T47D (cell line): ENCODE measurements at regions not wholly inside any gene's neighbourhood (a gene's known extent, or its start where the extent isn't known, plus 50 kb on each side); places are given as distances from the start of the nearest gene placed in this dataset.
A peak's percentile ranks its signal among the peaks of the same experiment; 100 is the strongest.

Experiments used
- DNase-seq, 2 experiments: peaks; one replicate each; pipeline versions ENCODE4 v3.0.0 to v3.0.0-alpha.2; 2011 to 2012; ENCODE audit warnings: low read depth in 1 of 2, low spot score in 1 of 2
- JUND ChIP-seq: IDR thresholded peaks from 2 replicates; pipeline ENCODE4 v1.6.1; 2012; ENCODE audit warnings: low read depth
- in situ Hi-C: cut with HindIII; loops from 2 replicates; pipeline ENCODE4 v1.10.0; 2016; ENCODE audit warnings: low sequenced_read_pairs, low pct_unique_long_range_greater_than_20kb

DNA sequence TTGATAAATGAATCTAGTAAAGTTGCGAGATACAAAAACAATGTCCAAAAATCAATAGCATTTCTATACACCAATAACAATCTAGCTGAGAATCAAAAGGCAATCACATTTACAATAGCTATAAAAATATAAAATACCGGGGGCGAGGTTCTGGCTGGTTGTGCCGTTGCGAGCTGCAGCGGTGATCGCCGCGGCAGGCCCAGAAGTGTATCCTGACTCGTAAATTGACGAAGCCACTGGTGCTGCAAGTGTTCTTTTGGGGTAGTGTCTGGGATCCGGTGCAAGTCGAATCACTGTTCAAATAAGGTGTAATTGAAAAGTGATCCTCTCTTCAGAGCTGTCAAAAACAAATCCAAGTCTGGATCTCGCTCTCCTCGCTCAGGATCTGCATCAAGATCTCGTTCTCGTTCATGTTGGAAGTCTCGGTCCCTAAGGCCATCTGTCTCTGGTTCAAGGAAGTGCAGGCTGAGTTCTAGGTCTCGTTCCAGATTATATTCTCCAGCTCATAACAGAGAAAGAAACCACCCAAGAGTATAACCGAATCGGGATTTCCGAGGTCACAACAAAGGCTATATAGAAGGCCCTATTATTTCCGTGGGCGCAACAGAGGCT lies 80.1 kb upstream of the STT3B start:
- in situ Hi-C loops, result no loop called here
- TF ChIP-seq JUND, result no peak
- DNase-seq, result no peak

- TF ChIP-seq JUND, result no peak
- DNase-seq, result no peak
- in situ Hi-C loops, result no loop called here
Measured at GRCh38 chr3:31453430-31453829, 79.3 kb upstream of the STT3B start.

DNA sequence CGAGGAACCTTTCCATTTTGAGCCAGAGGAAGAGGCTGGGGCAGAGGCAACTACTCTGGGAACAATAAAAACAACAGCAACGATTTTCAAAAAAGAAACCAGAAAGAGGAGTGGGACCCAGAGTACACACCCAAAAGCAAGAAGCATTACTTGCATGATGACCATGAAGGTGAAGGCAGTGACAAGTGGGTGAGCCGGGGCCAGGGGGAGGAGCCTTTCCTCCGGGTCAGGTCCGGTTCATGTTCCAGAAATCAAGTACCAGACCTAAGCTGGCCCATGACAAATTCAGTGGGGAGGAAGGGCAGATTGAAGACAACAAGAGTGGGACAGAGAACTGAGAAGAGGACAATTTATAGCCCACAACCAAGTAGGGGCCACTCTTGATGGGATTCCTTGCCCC lies 77.2 kb upstream of the STT3B start:
- in situ Hi-C loops, result no loop called here
- no peak for TF ChIP-seq JUND
- no peak for DNase-seq

- TF ChIP-seq JUND, result no peak
- DNase-seq, result no peak
- in situ Hi-C loops, result no loop called here
Measured at GRCh38 chr3:31456373-31456772, 76.4 kb upstream of the STT3B start.

- in situ Hi-C loops, result no loop called here
- DNase-seq, result no peak
- TF ChIP-seq JUND, result no peak
Measured at GRCh38 chr3:31461426-31461825, 71.3 kb upstream of the STT3B start.

- TF ChIP-seq JUND, result no peak
- DNase-seq, result peak in 1 of 2 experiments; percentile 15
- in situ Hi-C loops, result no loop called here
Measured at GRCh38 chr3:31462050-31462569, 70.6 kb upstream of the STT3B start.

DNA sequence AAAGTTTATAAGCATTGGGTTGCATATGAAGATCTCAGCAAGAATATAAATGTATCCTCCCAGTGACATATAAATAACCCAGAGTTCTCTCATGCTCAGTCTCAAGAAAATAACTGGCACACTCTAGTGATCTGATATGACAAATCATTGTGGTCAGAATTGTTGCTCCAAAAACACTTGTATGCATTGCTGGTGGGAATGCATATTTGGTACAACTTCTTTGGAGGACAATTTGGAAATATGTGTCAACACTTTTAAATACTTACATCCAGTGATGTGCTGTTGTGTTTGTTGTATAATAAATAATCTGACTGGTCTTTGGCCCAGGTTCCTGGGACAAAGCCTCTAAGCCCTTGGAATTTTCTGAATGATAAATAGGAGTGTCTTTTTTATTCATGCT lies 66.7 kb upstream of the STT3B start:
- no peak for DNase-seq
- no peak for TF ChIP-seq JUND
- in situ Hi-C loops, result no loop called here

GRCh38 chr3:31466866-31467265 lies 65.9 kb upstream of the STT3B start:
- in situ Hi-C loops, result no loop called here
- TF ChIP-seq JUND, result no peak
- DNase-seq, result no peak

GRCh38 chr3:31468433-31468832 lies 64.3 kb upstream of the STT3B start:
- no peak for DNase-seq
- TF ChIP-seq JUND, result no peak
- in situ Hi-C loops, result no loop called here

DNA sequence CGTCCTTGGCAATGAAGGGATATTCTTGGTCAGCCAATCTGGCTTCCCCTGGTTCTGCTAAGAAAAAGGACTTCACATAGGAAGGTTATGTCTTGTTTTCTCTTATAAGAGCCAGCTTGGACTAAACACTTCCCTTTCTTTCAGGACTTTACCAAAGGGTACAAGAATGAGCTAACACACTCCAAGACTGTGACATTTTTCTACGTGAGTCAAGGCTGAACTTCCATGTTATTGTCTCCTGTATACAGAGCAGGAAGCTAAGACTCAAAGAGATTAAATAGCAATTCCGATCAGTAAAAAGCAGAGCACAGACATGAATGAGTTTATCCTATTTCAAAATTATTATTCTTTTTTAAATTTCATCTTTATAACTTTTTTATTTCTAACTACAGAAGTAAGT lies 63.3 kb upstream of the STT3B start:
- in situ Hi-C loops, result no loop called here

GRCh38 chr3:31472479-31473390 lies 60.0 kb upstream of the STT3B start:
- no peak for DNase-seq
- no peak for TF ChIP-seq JUND
- in situ Hi-C loops, result no loop called here

More for the DNA sequence above, 63.3 kb upstream of the STT3B start:
- no peak for TF ChIP-seq JUND
- no peak for DNase-seq

GRCh38 chr3:31476209-31476608 lies 56.5 kb upstream of the STT3B start:
- no peak for DNase-seq
- in situ Hi-C loops, result no loop called here
- no peak for TF ChIP-seq JUND

GRCh38 chr3:31479431-31479830 lies 53.3 kb upstream of the STT3B start:
- no peak for DNase-seq
- TF ChIP-seq JUND, result no peak
- in situ Hi-C loops, result no loop called here
